GM19240 (cell line): ENCODE measurements at regions not wholly inside any gene's neighbourhood (a gene's known extent, or its start where the extent isn't known, plus 50 kb on each side); places are given as distances from the start of the nearest gene placed in this dataset.
"Not testable (repeated sequence)": the region's sequence is repeated elsewhere in the genome, so short reads cannot be mapped to it uniquely, and the experiment has no call there.

ENCODE experiments used
- DNase-seq: peaks from one replicate; pipeline ENCODE4 v3.0.0; 2011; ENCODE audit warnings: low spot score; ENCODE audit not compliant: insufficient read length

- no peak for DNase-seq
Observed at GRCh38 chr15:70376031-70376928, 278.6 kb upstream of the TLE3 start.

GRCh38 chr15:70375586-70375985 is 277.9 kb upstream of the TLE3 start:
- DNase-seq: no peak

- no peak for DNase-seq
Observed at GRCh38 chr15:70375006-70375431, 277.3 kb upstream of the TLE3 start.

- no peak for DNase-seq
Observed at GRCh38 chr15:70374096-70374495, 276.4 kb upstream of the TLE3 start.

GRCh38 chr15:70373439-70373838 is 275.7 kb upstream of the TLE3 start:
- DNase-seq: not testable (repeated sequence)

- DNase-seq: not testable (repeated sequence)
Observed at GRCh38 chr15:70367913-70368705, 270.4 kb upstream of the TLE3 start.

- DNase-seq: not testable (repeated sequence)
Observed at GRCh38 chr15:70364023-70364422, 266.3 kb upstream of the TLE3 start.

GRCh38 chr15:70362886-70363285 is 265.2 kb upstream of the TLE3 start:
- DNase-seq: no peak

- DNase-seq: no peak
Observed at GRCh38 chr15:70362350-70362749, 264.6 kb upstream of the TLE3 start.

- no peak for DNase-seq
Observed at GRCh38 chr15:70361891-70362290, 264.2 kb upstream of the TLE3 start.

- no peak for DNase-seq
Observed at GRCh38 chr15:70361106-70361505, 263.4 kb upstream of the TLE3 start.

GRCh38 chr15:70358871-70359647 is 261.3 kb upstream of the TLE3 start:
- DNase-seq: no peak

- DNase-seq: no peak
Observed at GRCh38 chr15:70358011-70358819, 260.5 kb upstream of the TLE3 start.

- DNase-seq: no peak
Observed at GRCh38 chr15:70357453-70357852, 259.7 kb upstream of the TLE3 start.

GRCh38 chr15:70356919-70357318 is 259.2 kb upstream of the TLE3 start:
- DNase-seq: no peak

GRCh38 chr15:70356062-70356860 is 258.5 kb upstream of the TLE3 start:
- no peak for DNase-seq

- no peak for DNase-seq
Observed at GRCh38 chr15:70355275-70355795, 257.6 kb upstream of the TLE3 start.

GRCh38 chr15:70354346-70354905 is 256.7 kb upstream of the TLE3 start:
- DNase-seq: no peak

- DNase-seq: no peak
Observed at GRCh38 chr15:70353606-70354345, 256.1 kb upstream of the TLE3 start.
